Epithelial cell of proximal tubule (primary cell): ENCODE measurements at regions not wholly inside any gene's neighbourhood (a gene's known extent, or its start where the extent isn't known, plus 50 kb on each side); places are given as distances from the start of the nearest gene placed in this dataset.

ENCODE experiments used
- DNase-seq: peaks from one replicate; pipeline ENCODE4 v3.0.0-alpha.2; 2011; ENCODE audit warnings: low read depth
- H3K4me3 ChIP-seq: 2 replicates; pipeline ENCODE4 v1.5.1; 2011; ENCODE audit warnings: low read depth, mild to moderate bottlenecking, low read length
- CTCF ChIP-seq: conservative IDR thresholded peaks from 2 replicates; pipeline ENCODE4 v1.5.1; 2012; ENCODE audit warnings: low read depth, mild to moderate bottlenecking, low read length

DNA sequence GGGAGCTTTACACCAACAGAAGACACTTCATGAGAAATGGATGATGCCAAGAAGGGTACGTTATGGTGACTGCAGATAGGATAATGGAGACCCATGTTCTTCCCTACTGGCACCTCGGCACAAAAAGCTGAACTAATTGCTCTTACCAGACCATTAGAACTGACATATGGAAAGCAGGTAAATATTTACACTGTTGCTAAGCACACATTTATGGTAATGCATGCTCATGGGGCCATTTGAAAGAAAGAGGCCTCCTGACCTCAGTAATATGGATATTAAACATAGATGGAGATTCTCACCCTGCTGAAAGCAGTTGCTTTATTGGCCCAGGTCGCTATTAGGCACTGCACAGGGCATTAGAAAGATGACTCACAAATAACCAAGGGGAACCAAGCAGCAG is 1759.6 kb downstream of the C4orf33 start:
- H3K4me3 ChIP-seq = no peak overlapping the region
- TF ChIP-seq CTCF = no peak
- DNase-seq = no peak

DNA sequence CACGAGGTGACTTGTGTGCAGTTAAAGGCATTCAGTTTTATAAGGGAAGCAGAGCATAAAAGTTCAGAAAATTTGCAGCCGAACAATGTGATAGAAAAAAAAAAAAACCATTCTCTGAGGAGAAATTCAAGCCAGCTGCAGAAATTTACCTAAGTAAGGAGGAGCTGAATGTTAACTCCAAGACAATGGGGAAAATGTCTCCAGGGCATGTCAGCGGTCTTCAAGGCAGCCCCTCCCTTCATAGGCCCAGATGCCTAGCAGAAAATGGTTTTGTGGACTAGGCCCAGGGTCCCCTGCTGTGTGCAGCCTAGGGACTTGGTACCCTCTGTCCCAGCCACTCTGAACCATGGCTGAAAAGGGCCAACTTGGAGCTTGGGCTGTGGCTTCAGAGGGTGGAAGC is 1764.0 kb downstream of the C4orf33 start:
- H3K4me3 ChIP-seq = no peak overlapping the region
- TF ChIP-seq CTCF = no peak
- no peak for DNase-seq

- no peak for TF ChIP-seq CTCF
- no peak for DNase-seq
- H3K4me3 ChIP-seq = no peak overlapping the region
Measured at GRCh38 chr4:130896920-130897319, 1801.0 kb downstream of the C4orf33 start.

DNA sequence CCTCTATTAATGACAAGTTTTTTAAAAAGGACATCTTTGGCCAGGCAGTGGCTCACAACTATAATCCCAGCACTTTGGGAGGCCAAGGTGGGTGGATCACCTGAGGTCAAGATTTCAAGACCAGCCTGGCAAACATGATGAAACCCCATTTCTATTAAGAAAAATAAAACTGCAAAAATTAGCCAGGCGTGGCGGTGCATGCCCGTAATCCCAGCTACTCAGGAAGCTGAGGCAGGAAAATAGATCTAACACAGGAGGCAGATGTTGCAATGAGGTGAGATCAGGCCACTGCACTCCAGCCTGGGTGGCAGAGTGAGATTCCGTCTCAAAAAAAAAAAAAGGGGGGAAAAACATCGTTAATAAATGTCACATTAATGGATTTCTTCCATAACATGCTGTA is 1805.4 kb downstream of the C4orf33 start:
- DNase-seq = no peak
- TF ChIP-seq CTCF = no peak
- no peak overlapping the region for H3K4me3 ChIP-seq

- TF ChIP-seq CTCF = no peak
- no peak overlapping the region for H3K4me3 ChIP-seq
- no peak for DNase-seq
Measured at GRCh38 chr4:130922955-130923354, 1827.0 kb downstream of the C4orf33 start.

DNA sequence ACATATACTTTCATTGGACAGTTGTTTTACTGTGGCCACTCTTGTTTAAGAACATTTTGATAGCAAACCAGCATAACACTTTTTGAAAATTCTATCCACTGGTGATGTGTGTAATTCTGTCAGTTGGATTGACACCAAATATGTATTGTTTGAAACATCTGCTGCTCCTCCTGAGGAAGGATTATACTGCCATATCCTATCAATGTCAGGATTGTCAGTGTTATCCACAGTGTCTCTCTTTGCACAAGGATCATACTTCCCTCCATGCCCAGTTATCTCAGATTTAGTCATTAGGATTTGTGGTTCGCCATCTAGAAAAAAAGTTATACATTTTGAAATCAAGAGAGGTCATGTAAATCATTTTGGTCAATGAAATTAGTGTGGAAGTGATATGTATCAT is 1859.6 kb downstream of the C4orf33 start:
- DNase-seq = no peak
- no peak for TF ChIP-seq CTCF
- H3K4me3 ChIP-seq = no peak overlapping the region

GRCh38 chr4:130985371-130985770 is 1889.4 kb downstream of the C4orf33 start:
- H3K4me3 ChIP-seq = no peak overlapping the region
- no peak for DNase-seq
- TF ChIP-seq CTCF = no peak
